ENCODE measurements at regions not wholly inside any gene's neighbourhood (a gene's known extent, or its start where the extent isn't known, plus 50 kb on each side); places are given as distances from the start of the nearest gene placed in this dataset.
A peak's percentile ranks its signal among the peaks of the same experiment; 100 is the strongest.

GRCh38 chr18:47403317-47403716 lies 151.9 kb upstream of the SKOR2 start:
- H2AFZ ChIP-seq (ENCODE audit: low read depth, low read length), result no peak overlapping the region
- peaks cover 11% of the 10 kb centered on the region; the same call in 1 of the 2 replicates for H3K27me3 ChIP-seq (ENCODE audit: low read depth, low read length)
- no peak overlapping the region for H3K4me3 ChIP-seq (ENCODE audit: low read length)
- no peaks in the 10 kb centered on the region for H3K9me3 ChIP-seq (ENCODE audit: insufficient read depth, low read length)
- H3K9ac ChIP-seq (ENCODE audit: low read length), result no peak overlapping the region
- H3K36me3 ChIP-seq (replicated peaks; ENCODE audit: low read depth, low read length), result no peaks in the 10 kb centered on the region
- no peak overlapping the region for H3K4me2 ChIP-seq (ENCODE audit: low read length)
- H4K20me1 ChIP-seq (ENCODE audit: insufficient read depth, low read length), result no peaks in the 10 kb centered on the region
- no peaks in the 10 kb centered on the region for H3K4me1 ChIP-seq (ENCODE audit: low read length)
- TF ChIP-seq EZH2phosphoT487 (IDR thresholded peaks at IDR 0.05; ENCODE audit: low read depth) (no peak), CTCF (IDR thresholded peaks at IDR 0.05; ENCODE audit: low read depth, low read length) (no peak)
- no peak overlapping the region for H3K27ac ChIP-seq (ENCODE audit: low read length)
- H3K79me2 ChIP-seq (ENCODE audit: low read length), result no peaks in the 10 kb centered on the region

- Histone ChIP-seq H3K27ac (ENCODE audit: low read length) (no peak overlapping the region), H4K20me1 (ENCODE audit: insufficient read depth, low read length) (no peaks in the 10 kb centered on the region), H3K4me2 (ENCODE audit: low read length) (no peak overlapping the region), H3K79me2 (ENCODE audit: low read length) (no peaks in the 10 kb centered on the region), H3K4me1 (ENCODE audit: low read length) (no peaks in the 10 kb centered on the region), H3K36me3 (replicated peaks; ENCODE audit: low read depth, low read length) (no peaks in the 10 kb centered on the region), H3K4me3 (ENCODE audit: low read length) (no peak overlapping the region), H3K27me3 (ENCODE audit: low read depth, low read length) (peaks cover 8% of the 10 kb centered on the region; the same call in 1 of the 2 replicates), H3K9ac (ENCODE audit: low read length) (no peak overlapping the region), H2AFZ (ENCODE audit: low read depth, low read length) (no peak overlapping the region), H3K9me3 (ENCODE audit: insufficient read depth, low read length) (no peaks in the 10 kb centered on the region)
- TF ChIP-seq EZH2phosphoT487 (IDR thresholded peaks at IDR 0.05; ENCODE audit: low read depth), result no peak
- TF ChIP-seq CTCF (IDR thresholded peaks at IDR 0.05; ENCODE audit: low read depth, low read length), result no peak
Observed at GRCh38 chr18:47399475-47399874, 148.0 kb upstream of the SKOR2 start.

- Histone ChIP-seq H3K79me2 (ENCODE audit: low read length) (no peaks in the 10 kb centered on the region), H3K4me2 (ENCODE audit: low read length) (no peak overlapping the region), H3K4me1 (ENCODE audit: low read length) (no peaks in the 10 kb centered on the region), H2AFZ (ENCODE audit: low read depth, low read length) (no peak overlapping the region), H3K9ac (ENCODE audit: low read length) (no peak overlapping the region), H4K20me1 (ENCODE audit: insufficient read depth, low read length) (no peaks in the 10 kb centered on the region), H3K9me3 (ENCODE audit: insufficient read depth, low read length) (no peaks in the 10 kb centered on the region), H3K27me3 (ENCODE audit: low read depth, low read length) (peaks cover 11% of the 10 kb centered on the region; the same call in 1 of the 2 replicates), H3K27ac (ENCODE audit: low read length) (no peak overlapping the region), H3K36me3 (replicated peaks; ENCODE audit: low read depth, low read length) (no peaks in the 10 kb centered on the region), H3K4me3 (ENCODE audit: low read length) (no peak overlapping the region)
- TF ChIP-seq CTCF (IDR thresholded peaks at IDR 0.05; ENCODE audit: low read depth, low read length) (peak; percentile 99), EZH2phosphoT487 (IDR thresholded peaks at IDR 0.05; ENCODE audit: low read depth) (no peak)
Observed at GRCh38 chr18:47397671-47398319, 146.3 kb upstream of the SKOR2 start.

- no peaks in the 10 kb centered on the region for H3K9me3 ChIP-seq (ENCODE audit: insufficient read depth, low read length)
- no peak overlapping the region for H3K27ac ChIP-seq (ENCODE audit: low read length)
- H3K9ac ChIP-seq (ENCODE audit: low read length), result no peak overlapping the region
- H3K4me2 ChIP-seq (ENCODE audit: low read length), result no peak overlapping the region
- no peaks in the 10 kb centered on the region for H3K79me2 ChIP-seq (ENCODE audit: low read length)
- H3K27me3 ChIP-seq (ENCODE audit: low read depth, low read length), result peaks cover 15% of the 10 kb centered on the region; the same call in 1 of the 2 replicates
- TF ChIP-seq CTCF (IDR thresholded peaks at IDR 0.05; ENCODE audit: low read depth, low read length) (no peak), EZH2phosphoT487 (IDR thresholded peaks at IDR 0.05; ENCODE audit: low read depth) (no peak)
- no peaks in the 10 kb centered on the region for H3K4me1 ChIP-seq (ENCODE audit: low read length)
- H4K20me1 ChIP-seq (ENCODE audit: insufficient read depth, low read length), result no peaks in the 10 kb centered on the region
- H2AFZ ChIP-seq (ENCODE audit: low read depth, low read length), result no peak overlapping the region
- no peaks in the 10 kb centered on the region for H3K36me3 ChIP-seq (replicated peaks; ENCODE audit: low read depth, low read length)
- no peak overlapping the region for H3K4me3 ChIP-seq (ENCODE audit: low read length)
Observed at GRCh38 chr18:47391665-47392064, 140.2 kb upstream of the SKOR2 start.
